HCT116 (cell line): ENCODE measurements at regions not wholly inside any gene's neighbourhood (a gene's known extent, or its start where the extent isn't known, plus 50 kb on each side); places are given as distances from the start of the nearest gene placed in this dataset.

Experiments
- ATAC-seq: fragments of 200-7000 bp; cut with Tn5 transposase; 2 replicates; pipeline ENCODE4 v1.9.1; 2020; ENCODE audit warnings: mild to moderate bottlenecking, moderate library complexity
- BruUV-seq: library from RNA; stranded (reverse); fragments of 400-500 nt; replicated peaks from 2 replicates; lab custom pipeline; 2021; lab: Mats Ljungman, UMichigan
- CTCF ChIA-PET: fragments of 300-600 bp; sonication (Branson Sonifier 250); formaldehyde crosslinking; loops from one replicate; lab custom pipeline; 2021; ENCODE audit warnings: antibody characterized with exemption; lab: Charles Lee
- POLR2A ChIA-PET: fragments of 300-600, 350-600 bp; sonication (Branson Sonifier 250); formaldehyde crosslinking; loops from one replicate; lab custom pipeline; 2021; ENCODE audit warnings: antibody characterized with exemption; lab: Charles Lee
- RAD21 ChIA-PET, 2 experiments: fragments of 300-600 bp; sonication (Branson Sonifier 250); formaldehyde crosslinking; loops; one replicate each; lab custom pipeline; 2023; ENCODE audit warnings: low total read pairs in 2 of 2; ENCODE audit not compliant: uncharacterized antibody in 2 of 2, unreplicated experiment in 2 of 2, low non-redundant PET in 1 of 2; lab: Charles Lee
- DNase-seq: peaks from one replicate; pipeline ENCODE4 v3.0.0-alpha.2; 2010; ENCODE audit warnings: low read depth, low spot score
- H2AFZ ChIP-seq: fragments of 200-600 bp; shearing (Covaris generic), sonication (generic); 2 replicates; pipeline ENCODE4 v1.6.1; 2017; ENCODE audit warnings: low read depth, mixed run types, mixed read lengths, antibody characterized with exemption, low read length; ENCODE audit not compliant: poor library complexity, severe bottlenecking
- H3K27ac ChIP-seq: 2 replicates; pipeline ENCODE4 v1.5.1; 2012; ENCODE audit warnings: low read depth, low read length
- H3K27me3 ChIP-seq: fragments of 200-600 bp; sonication (generic); 2 replicates; pipeline ENCODE4 v1.6.1; 2016; ENCODE audit warnings: mixed run types, low read length, mixed read lengths; ENCODE audit not compliant: insufficient read depth
- H3K36me3 ChIP-seq, 2 experiments: fragments of 200-500 bp in 1 of 2; fragments of 200-600 bp in 1 of 2; sonication (Bioruptor generic) in 1 of 2; sonication (generic) in 1 of 2; 2 replicates each; pipeline versions ENCODE4 v1.5.1 to v1.6.1; 2014 to 2016; ENCODE audit warnings: low read length in 2 of 2, inconsistent platforms in 1 of 2, mixed read lengths in 1 of 2, mixed run types in 1 of 2; ENCODE audit not compliant: insufficient read depth in 2 of 2, control insufficient read depth in 1 of 2
- H3K4me1 ChIP-seq, 2 experiments: fragments of 200-600 bp in 1 of 2; sonication (generic) in 1 of 2; 2 replicates each; pipeline versions ENCODE4 v1.5.1 to v1.6.1; 2012 to 2017; ENCODE audit warnings: low read length in 2 of 2, inconsistent platforms in 1 of 2, mild to moderate bottlenecking in 1 of 2, mixed read lengths in 1 of 2, mixed run types in 1 of 2, moderate library complexity in 1 of 2; ENCODE audit not compliant: insufficient read depth in 2 of 2, control insufficient read depth in 1 of 2
- H3K4me2 ChIP-seq: fragments of 200-600 bp; sonication (generic); 2 replicates; pipeline ENCODE4 v1.6.1; 2017; ENCODE audit warnings: mixed run types, low read length, mixed read lengths
- H3K4me3 ChIP-seq, 2 experiments: fragments of 200-600 bp in 1 of 2; sonication (generic) in 1 of 2; replicated peaks in 1 of 2; 2 replicates each; pipeline ENCODE4 v1.5.1; 2011 to 2016; ENCODE audit warnings: low read length in 2 of 2, control low read depth in 1 of 2, low read depth in 1 of 2, mild to moderate bottlenecking in 1 of 2, mixed read lengths in 1 of 2, mixed run types in 1 of 2
- H3K79me2 ChIP-seq: fragments of 200-600 bp; sonication (generic); 2 replicates; pipeline ENCODE4 v1.6.1; 2017; ENCODE audit warnings: mild to moderate bottlenecking, mixed run types, low read length, moderate library complexity, mixed read lengths; ENCODE audit not compliant: insufficient read depth
- H3K9ac ChIP-seq: fragments of 200-600 bp; sonication (generic); 2 replicates; pipeline ENCODE4 v1.6.1; 2016; ENCODE audit warnings: low read length, mixed read lengths
- H3K9me2 ChIP-seq: fragments of 200-600 bp; sonication (generic), shearing (Covaris generic); 2 replicates; pipeline ENCODE4 v1.6.1; 2017; ENCODE audit warnings: mixed run types, mild to moderate bottlenecking, moderate library complexity; ENCODE audit not compliant: insufficient read depth
- H3K9me3 ChIP-seq, 2 experiments: fragments of 200-500 bp in 1 of 2; fragments of 200-600 bp in 1 of 2; sonication (Bioruptor generic) in 1 of 2; sonication (generic) in 1 of 2; 2 replicates each; pipeline ENCODE4 v1.6.1; 2014 to 2017; ENCODE audit warnings: low read length in 2 of 2, mixed read lengths in 2 of 2, inconsistent platforms in 1 of 2, low read depth in 1 of 2, mild to moderate bottlenecking in 1 of 2, mixed run types in 1 of 2, moderate library complexity in 1 of 2; ENCODE audit not compliant: control insufficient read depth in 1 of 2, insufficient read depth in 1 of 2
- H4K20me1 ChIP-seq: fragments of 200-600 bp; sonication (generic), shearing (Covaris generic); 2 replicates; pipeline ENCODE4 v1.6.1; 2017; ENCODE audit warnings: mixed run types, mild to moderate bottlenecking, moderate library complexity; ENCODE audit not compliant: insufficient read depth
- CBX3 ChIP-seq: IDR thresholded peaks from 2 replicates; pipeline ENCODE4 v1.6.1; 2012; ENCODE audit warnings: low read depth
- CEBPB ChIP-seq: IDR thresholded peaks from 2 replicates; pipeline ENCODE4 v1.6.1; 2012; ENCODE audit warnings: low read depth
- EGR1 ChIP-seq: IDR thresholded peaks from 2 replicates; pipeline ENCODE4 v1.6.1; 2012; ENCODE audit warnings: low read depth
- ELF1 ChIP-seq: IDR thresholded peaks from 2 replicates; pipeline ENCODE4 v1.6.1; 2012; ENCODE audit warnings: low read depth, borderline replicate concordance
- EZH2 ChIP-seq: fragments of 200-600 bp; sonication (generic); IDR thresholded peaks from 2 replicates; pipeline ENCODE4 v1.6.1; 2017; ENCODE audit warnings: antibody characterized with exemption, mixed run types
- EZH2phosphoT487 ChIP-seq: fragments of 200-600 bp; IDR thresholded peaks from 2 replicates; pipeline ENCODE4 v1.6.1; 2018; ENCODE audit warnings: antibody characterized with exemption, borderline replicate concordance
- RAD21 ChIP-seq: IDR thresholded peaks from 2 replicates; pipeline ENCODE4 v1.6.1; 2012; ENCODE audit warnings: low read depth, mild to moderate bottlenecking
- YY1 ChIP-seq: IDR thresholded peaks from 2 replicates; pipeline ENCODE4 v1.6.1; 2011; ENCODE audit warnings: low read length, low read depth, moderate library complexity, mild to moderate bottlenecking; ENCODE audit not compliant: insufficient replicate concordance; ENCODE audit errors: extremely low read depth
- ZBTB33 ChIP-seq: IDR thresholded peaks from 2 replicates; pipeline ENCODE4 v1.6.1; 2011; ENCODE audit warnings: mild to moderate bottlenecking, low read length, moderate library complexity; ENCODE audit not compliant: insufficient replicate concordance; ENCODE audit errors: extremely low read depth
- ZNF274 ChIP-seq: fragments of 200-500 bp; sonication (Bioruptor generic); IDR thresholded peaks from 2 replicates; pipeline ENCODE4 v1.6.1; 2014; ENCODE audit warnings: mild to moderate bottlenecking, low read depth, low read length, inconsistent platforms
- intact Hi-C: fragments of 100-400 bp; cut with micrococcal nuclease; formaldehyde crosslinking; loops from 2 replicates; pipeline ENCODE4 v1.10.0; 2022
- TF ChIP-seq, protein P1 (sequence below): IDR thresholded peaks from 2 replicates; pipeline ENCODE4 v1.6.1; 2012; ENCODE audit warnings: low read depth
- TF ChIP-seq, protein P2 (sequence below): IDR thresholded peaks from 2 replicates; pipeline ENCODE4 v1.6.1; 2012
- TF ChIP-seq, protein P3 (sequence below), 3 experiments: fragments of 200-600 bp in 1 of 3; sonication (generic) in 1 of 3; IDR thresholded peaks in 2 of 3; conservative IDR thresholded peaks in 1 of 3; 2 replicates each; pipeline ENCODE4 v1.5.1; 2012 to 2017; ENCODE audit warnings: low read depth in 2 of 3, low read length in 2 of 3, antibody characterized with exemption in 1 of 3, borderline replicate concordance in 1 of 3, control low read depth in 1 of 3, mild to moderate bottlenecking in 1 of 3, mixed read lengths in 1 of 3, mixed run types in 1 of 3, moderate library complexity in 1 of 3; ENCODE audit not compliant: insufficient read depth in 1 of 3

DNA sequence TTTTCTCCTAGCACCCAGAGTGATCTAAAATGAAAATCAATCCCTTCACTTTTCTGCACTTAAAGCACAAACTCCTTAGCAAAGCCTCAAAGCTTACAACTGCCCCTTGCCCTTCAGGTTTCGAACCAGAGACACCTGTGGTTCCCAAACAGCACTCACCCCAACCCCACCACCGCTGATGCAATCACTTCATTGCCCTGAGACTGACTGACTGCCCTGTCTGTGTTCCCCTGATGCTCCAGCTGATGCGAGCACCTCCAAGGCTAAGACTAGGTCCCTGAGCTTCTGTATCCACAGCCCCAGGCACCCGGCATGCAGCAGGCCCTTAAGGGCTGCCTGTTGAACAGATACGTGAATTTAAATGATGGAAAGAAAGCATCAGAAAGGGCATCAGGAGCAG, 127.3 kb downstream of the ZNF621 start:
- no peak overlapping the region for H3K9ac ChIP-seq
- RAD21 ChIA-PET: no interaction called here
- H3K27ac ChIP-seq: no peak overlapping the region
- DNase-seq (no peak), ATAC-seq (no peak)
- CTCF ChIA-PET: no interaction called here
- no peaks in the 10 kb centered on the region for H3K4me1 ChIP-seq
- no peaks in the 10 kb centered on the region; the same call in 1 of the 2 replicates for H3K9me2 ChIP-seq
- H3K4me3 ChIP-seq: no peak overlapping the region
- intact Hi-C loops: no loop called here
- no peaks in the 10 kb centered on the region for H3K27me3 ChIP-seq
- H3K36me3 ChIP-seq: no peaks in the 10 kb centered on the region
- POLR2A ChIA-PET: no interaction called here
- no TSS peak for BruUV-seq
- no peak overlapping the region for H2AFZ ChIP-seq
- H3K9me3 ChIP-seq: no peaks in the 10 kb centered on the region
- H3K79me2 ChIP-seq: no peaks in the 10 kb centered on the region
- H3K4me2 ChIP-seq: no peak overlapping the region
- no peak for TF ChIP-seq EGR1
- TF ChIP-seq, protein P1, sequence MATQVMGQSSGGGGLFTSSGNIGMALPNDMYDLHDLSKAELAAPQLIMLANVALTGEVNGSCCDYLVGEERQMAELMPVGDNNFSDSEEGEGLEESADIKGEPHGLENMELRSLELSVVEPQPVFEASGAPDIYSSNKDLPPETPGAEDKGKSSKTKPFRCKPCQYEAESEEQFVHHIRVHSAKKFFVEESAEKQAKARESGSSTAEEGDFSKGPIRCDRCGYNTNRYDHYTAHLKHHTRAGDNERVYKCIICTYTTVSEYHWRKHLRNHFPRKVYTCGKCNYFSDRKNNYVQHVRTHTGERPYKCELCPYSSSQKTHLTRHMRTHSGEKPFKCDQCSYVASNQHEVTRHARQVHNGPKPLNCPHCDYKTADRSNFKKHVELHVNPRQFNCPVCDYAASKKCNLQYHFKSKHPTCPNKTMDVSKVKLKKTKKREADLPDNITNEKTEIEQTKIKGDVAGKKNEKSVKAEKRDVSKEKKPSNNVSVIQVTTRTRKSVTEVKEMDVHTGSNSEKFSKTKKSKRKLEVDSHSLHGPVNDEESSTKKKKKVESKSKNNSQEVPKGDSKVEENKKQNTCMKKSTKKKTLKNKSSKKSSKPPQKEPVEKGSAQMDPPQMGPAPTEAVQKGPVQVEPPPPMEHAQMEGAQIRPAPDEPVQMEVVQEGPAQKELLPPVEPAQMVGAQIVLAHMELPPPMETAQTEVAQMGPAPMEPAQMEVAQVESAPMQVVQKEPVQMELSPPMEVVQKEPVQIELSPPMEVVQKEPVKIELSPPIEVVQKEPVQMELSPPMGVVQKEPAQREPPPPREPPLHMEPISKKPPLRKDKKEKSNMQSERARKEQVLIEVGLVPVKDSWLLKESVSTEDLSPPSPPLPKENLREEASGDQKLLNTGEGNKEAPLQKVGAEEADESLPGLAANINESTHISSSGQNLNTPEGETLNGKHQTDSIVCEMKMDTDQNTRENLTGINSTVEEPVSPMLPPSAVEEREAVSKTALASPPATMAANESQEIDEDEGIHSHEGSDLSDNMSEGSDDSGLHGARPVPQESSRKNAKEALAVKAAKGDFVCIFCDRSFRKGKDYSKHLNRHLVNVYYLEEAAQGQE: no peak
- TF ChIP-seq EZH2: no peak
- TF ChIP-seq ELF1: no peak
- TF ChIP-seq, protein P2, sequence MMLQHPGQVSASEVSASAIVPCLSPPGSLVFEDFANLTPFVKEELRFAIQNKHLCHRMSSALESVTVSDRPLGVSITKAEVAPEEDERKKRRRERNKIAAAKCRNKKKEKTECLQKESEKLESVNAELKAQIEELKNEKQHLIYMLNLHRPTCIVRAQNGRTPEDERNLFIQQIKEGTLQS: no peak
- no peak for TF ChIP-seq CEBPB
- TF ChIP-seq ZNF274: no peak
- no peak for TF ChIP-seq EZH2phosphoT487
- TF ChIP-seq, protein P3, sequence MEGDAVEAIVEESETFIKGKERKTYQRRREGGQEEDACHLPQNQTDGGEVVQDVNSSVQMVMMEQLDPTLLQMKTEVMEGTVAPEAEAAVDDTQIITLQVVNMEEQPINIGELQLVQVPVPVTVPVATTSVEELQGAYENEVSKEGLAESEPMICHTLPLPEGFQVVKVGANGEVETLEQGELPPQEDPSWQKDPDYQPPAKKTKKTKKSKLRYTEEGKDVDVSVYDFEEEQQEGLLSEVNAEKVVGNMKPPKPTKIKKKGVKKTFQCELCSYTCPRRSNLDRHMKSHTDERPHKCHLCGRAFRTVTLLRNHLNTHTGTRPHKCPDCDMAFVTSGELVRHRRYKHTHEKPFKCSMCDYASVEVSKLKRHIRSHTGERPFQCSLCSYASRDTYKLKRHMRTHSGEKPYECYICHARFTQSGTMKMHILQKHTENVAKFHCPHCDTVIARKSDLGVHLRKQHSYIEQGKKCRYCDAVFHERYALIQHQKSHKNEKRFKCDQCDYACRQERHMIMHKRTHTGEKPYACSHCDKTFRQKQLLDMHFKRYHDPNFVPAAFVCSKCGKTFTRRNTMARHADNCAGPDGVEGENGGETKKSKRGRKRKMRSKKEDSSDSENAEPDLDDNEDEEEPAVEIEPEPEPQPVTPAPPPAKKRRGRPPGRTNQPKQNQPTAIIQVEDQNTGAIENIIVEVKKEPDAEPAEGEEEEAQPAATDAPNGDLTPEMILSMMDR (IDR thresholded peaks at IDR 0.05 in 2 of 3, conservative IDR thresholded peaks at IDR 0.05 in 1 of 3; ENCODE audit: borderline replicate concordance in 1 of 3, insufficient read depth in 1 of 3, low read depth in 2 of 3, low read length in 2 of 3): no peak
- no peak for TF ChIP-seq YY1
- TF ChIP-seq RAD21: no peak
- no peak for TF ChIP-seq ZBTB33
- TF ChIP-seq CBX3: no peak
- H4K20me1 ChIP-seq: no peaks in the 10 kb centered on the region
